ENCODE measurements at regions not wholly inside any gene's neighbourhood (a gene's known extent, or its start where the extent isn't known, plus 50 kb on each side); places are given as distances from the start of the nearest gene placed in this dataset.

- TF ChIP-seq ZNF10 (tag by site-specific recombination; IDR thresholded peaks at IDR 0.05) (no peak), ZNF202 (tag by site-specific recombination; IDR thresholded peaks at IDR 0.05; ENCODE audit: borderline replicate concordance) (no peak), ZNF398 (tag by site-specific recombination; IDR thresholded peaks at IDR 0.05) (no peak), TCF7L2 (IDR thresholded peaks at IDR 0.05; ENCODE audit: borderline replicate concordance, low read depth, low read length) (peak; percentile 91), ZNF274 (IDR thresholded peaks at IDR 0.05; ENCODE audit: low read length) (no peak), ZNF274 (tag by site-specific recombination; IDR thresholded peaks at IDR 0.05; ENCODE audit: borderline replicate concordance) (no peak), CTCF (tag by site-specific recombination; IDR thresholded peaks at IDR 0.05) (no peak), ZNF350 (tag by site-specific recombination; IDR thresholded peaks at IDR 0.05) (no peak)
Measured at GRCh38 chr3:102233881-102234280, 200.9 kb upstream of the ZPLD1 start.

Data from HEK293 (cell line).